ENCODE measurements at regions not wholly inside any gene's neighbourhood (a gene's known extent, or its start where the extent isn't known, plus 50 kb on each side); places are given as distances from the start of the nearest gene placed in this dataset.
A peak's percentile ranks its signal among the peaks of the same experiment; 100 is the strongest.

GRCh38 chr17:77381185-77381700 lies 240.5 kb downstream of the SEC14L1 start:
- DNase-seq = no peak

DNA sequence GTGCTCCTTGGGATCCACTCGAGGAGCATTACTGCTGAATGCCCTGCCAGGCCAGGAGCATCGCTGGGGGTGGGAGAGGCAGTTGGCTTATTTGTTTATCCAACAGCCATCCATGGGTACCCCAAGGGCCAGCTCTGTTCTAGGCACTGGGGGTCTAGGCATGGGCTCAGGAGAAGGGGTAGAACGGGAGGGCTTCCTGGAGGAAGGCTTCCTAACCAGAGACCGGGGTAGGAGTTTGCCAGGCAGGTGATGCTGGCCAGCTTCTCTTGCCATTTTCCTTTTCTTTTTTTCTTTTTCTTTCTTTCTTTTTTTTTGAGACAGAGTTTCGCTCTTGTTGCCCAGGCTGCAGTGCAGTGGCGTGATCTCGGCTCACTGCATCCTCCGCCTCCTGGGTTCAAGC lies 241.0 kb downstream of the SEC14L1 start:
- DNase-seq = no peak

GRCh38 chr17:77382356-77382911 lies 241.7 kb downstream of the SEC14L1 start:
- DNase-seq = no peak

DNA sequence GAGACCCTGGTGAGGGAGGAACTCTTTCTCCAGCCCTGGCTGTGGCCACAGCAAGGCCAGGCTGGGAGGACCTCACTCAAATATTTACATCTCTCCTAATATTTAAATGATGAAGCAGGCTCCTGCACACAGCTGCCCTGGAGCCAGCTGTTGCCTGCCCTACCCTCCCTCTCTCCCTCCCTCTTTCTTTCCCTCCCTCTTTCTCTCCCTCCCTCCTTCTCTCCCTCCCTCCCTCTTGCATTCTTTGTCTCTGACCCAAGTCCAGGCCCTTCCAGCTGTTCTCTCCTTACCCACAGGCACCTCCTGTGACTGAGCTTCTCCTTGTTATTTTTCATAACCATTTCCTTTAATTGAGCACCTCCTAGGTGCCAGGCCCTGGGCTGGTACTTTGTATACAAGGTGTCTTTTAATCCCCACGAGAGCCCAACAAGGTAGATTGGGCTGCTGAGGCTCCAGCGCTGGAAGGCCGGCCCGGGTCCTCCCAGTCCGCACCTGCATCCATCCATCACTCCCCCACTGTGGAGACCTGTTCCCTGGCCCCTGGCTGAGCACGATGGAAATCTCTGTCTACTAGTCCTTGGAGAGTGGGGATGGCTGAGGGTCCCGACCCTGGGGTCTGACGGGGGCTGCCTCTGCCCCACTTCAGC lies 242.3 kb downstream of the SEC14L1 start:
- peak; percentile 81 for DNase-seq

- no peak for DNase-seq
These were observed 243.1 kb downstream of the SEC14L1 start for GRCh38 chr17:77383613-77384608.

GRCh38 chr17:77385750-77386501 lies 245.2 kb downstream of the SEC14L1 start:
- DNase-seq = no peak

GRCh38 chr17:77386502-77387192 lies 245.9 kb downstream of the SEC14L1 start:
- no peak for DNase-seq

- DNase-seq = no peak
These were observed 247.1 kb downstream of the SEC14L1 start for GRCh38 chr17:77387891-77388290.

DNA sequence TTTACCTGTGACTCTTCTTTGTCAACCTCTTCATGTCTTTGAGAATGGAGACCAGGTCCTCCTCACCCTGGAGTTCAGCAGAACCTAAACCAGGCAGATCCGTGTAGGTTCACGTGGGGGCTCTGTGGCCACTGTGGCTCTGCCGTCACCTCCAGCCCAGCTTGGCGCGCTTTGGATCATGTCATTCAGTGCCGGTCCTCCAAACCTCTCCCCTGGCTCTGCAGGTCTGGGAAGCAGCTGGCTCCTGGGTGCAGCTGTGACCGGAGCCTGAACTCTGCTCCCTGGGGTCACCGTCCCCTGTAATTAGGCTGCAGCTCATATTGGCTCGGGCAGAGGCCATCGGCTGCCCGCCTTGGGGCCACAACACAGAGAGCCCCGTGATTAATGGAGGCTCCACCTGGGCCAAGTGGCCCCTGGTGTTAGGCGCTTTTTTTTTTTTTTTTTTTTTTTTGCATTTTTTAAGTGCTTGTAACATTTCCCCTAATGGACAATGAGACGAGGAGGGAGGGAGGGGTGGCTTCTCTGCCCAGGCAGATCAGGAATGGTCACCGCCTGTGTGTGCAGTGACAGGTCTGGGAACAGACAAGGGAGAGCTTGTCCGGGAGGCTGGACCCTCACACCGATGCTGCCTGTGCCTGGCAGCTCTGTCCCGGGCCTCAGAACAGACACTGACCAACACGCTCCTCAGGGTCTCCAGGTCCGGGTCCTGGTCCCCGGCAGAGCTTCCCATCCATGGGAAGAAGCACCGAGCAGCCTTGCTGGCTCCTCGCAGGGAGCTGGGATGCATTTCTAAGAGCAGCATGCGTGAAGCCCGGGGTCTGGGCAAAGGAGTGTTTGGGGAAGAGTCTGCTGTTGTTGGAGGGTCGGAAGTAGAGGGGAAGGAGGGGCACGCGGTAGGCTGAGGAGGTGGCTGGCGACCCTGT lies 247.9 kb downstream of the SEC14L1 start:
- DNase-seq = no peak

DNA sequence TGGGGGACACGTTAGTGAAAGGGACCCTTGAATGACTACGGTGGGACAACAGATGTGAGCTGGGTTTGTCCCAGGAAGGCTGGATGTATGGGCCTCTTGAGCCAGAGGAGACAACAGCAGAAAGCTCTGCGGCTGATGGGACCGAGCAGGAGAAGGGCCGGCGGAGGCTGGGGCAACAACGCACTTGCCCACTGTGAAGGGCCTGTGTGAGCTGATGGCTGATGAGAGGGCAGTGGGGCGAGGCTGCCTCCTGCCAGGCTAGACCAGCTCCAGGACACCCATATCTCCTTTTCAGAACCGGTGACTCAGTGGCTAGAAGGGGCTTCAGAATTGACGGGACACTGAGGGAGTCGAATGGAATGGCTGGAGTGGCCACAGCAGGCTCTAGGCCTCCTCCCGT lies 250.1 kb downstream of the SEC14L1 start:
- DNase-seq = no peak

DNA sequence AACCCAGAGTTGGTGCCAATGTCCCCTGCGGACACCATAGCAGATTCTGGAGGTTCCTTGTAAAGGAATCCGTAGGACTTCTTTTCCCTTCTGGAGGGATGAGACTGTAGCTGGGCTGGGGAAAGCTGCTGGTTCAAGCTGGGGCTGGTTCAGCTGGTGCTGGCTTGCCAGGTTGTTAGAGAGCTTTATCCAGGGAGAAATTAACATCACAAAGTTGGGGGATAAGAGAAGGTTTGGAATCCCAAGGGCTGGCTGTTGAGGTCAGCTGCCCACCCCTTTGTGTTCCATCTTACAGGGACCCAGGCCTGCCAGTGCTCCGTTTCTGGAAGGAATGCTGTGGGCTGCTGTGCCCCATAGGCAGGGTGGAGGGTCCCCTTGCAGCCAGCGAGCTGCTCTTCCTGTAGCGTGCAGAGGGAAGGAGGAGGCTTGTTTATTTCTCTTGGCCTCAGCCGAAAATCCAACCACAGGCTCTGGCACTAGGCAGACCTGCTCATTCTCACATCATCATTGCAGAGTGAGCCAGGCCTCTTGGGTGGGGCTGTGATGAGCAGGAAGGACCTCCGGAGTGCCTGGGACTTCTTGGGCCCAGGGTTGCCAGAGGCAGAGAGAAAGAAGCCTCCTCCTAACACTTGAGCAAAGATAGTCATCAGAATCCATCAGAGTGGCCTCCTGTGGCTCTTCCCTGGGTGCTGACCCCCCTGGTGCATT lies 251.1 kb downstream of the SEC14L1 start:
- peak; percentile 93 for DNase-seq

DNA sequence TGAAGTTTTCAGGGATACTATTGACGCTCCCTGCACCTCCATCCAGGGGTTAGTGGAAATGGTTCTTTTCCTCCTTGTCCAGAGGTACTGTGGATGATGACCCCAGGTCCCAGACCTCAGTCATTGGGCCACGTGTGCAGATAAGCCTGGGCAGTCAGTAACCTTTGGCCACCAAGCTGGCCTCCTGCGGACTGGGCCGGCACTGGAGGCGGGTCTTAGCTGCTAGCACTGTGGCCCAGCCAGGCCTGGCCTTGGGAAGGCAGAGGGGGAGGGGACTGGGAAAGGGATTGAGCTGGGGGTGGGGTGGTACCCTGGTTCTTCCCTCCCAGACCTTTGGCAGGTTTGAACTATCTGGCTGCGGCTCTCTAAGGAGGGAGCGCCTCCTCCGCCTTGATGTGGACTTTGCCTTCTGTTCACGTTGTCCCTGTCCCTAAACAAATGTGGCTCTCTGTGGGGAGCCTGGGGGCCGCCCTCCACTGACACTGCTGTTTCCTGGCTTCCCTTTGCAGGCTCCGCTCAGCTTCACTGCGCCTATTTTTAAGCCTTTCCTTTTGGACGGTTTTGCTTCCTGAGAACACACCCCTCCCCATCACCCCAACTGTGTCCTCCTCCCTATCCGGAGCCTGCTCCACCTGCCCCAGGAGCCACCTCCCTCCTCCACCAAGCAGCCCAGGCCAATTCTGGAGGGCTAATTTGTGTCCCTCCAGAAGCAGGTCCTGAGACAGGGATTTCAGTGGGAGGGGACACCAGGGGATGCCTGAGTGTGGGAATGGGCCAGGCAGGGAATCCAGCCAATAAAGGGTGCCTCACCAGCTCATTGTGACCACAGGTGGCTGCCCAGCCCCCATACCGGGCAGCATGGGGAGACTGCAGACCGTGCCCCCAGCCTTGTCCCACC lies 251.9 kb downstream of the SEC14L1 start:
- DNase-seq = peak; percentile 46

DNA sequence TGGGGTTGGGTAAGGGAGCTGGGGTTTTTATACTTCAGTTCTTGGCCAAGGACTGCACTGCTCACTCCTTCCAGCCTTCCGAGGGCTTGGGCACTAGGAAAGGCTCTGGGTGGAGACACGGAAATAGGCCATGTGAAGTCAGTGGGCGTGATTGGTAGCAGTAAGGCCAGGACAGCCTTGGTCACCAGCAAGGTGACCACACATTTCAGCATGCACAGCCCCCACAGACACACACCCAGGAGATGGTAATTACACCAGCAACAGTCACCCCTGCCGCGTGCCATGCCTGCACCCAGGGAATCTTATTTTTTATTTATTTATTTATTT lies 252.5 kb downstream of the SEC14L1 start:
- DNase-seq = no peak

- DNase-seq = no peak
These were observed 253.2 kb downstream of the SEC14L1 start for GRCh38 chr17:77393867-77394539.

DNA sequence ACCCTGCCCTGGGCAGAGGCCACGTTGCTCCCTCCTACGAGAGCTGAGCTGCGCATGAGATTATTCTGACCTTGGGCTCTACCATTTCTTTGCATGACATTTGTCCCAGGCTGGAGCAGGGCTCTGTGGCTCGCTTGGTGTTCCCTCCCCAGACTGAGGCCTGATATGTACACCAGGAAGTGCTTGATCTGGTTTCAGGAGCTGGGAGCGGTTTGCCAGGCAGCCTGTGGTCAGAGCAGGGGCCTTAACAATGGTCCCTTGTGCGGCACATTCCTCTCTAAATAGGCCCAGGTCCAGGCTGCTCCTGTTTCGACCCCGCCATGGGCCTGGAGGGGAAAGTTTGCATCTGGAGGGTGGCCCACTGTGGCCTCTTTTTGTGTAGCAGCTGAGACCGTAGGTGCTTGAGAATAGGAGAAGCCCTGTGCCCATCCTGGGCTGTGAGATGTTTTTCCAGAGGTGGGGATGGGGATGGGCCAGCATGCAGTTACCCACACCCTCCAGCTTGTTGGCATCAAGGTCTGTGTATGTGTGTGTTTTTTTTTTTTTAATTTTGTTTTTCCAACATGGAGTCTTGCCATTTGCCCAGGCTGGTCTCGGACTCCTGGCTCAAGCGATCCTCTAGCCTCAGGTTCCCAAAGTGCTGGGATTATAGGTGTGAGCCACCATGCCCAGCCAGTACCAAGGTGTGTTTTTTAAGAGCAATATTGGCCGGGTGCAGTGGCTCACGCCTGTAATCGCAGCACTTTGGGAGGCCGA lies 253.9 kb downstream of the SEC14L1 start:
- DNase-seq = no peak

DNA sequence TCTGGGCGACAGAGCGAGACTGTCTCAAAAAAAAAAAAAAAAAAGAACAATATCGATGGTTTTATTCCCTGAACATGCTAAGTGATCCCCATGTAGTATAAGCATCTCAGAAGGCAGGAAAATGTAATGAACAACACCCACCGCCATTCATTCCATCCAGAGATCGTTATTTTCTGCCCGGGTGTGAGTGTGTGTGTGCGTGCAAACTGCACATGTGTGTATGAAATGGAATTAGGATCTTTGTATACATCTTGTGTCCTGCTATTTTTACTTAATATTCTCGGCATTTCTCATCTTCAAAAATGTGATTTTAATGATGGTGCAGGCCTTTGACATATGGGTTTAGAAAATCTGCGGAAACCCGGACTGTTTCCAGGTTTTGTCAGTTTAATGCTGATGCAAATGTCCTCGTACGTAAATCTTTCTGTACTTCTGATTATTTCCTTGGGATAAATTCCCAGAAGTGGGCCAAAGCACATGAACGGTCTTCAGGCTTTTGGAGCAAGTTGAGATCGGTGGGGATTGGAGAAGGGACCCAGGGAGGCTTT lies 254.8 kb downstream of the SEC14L1 start:
- DNase-seq = no peak

DNA sequence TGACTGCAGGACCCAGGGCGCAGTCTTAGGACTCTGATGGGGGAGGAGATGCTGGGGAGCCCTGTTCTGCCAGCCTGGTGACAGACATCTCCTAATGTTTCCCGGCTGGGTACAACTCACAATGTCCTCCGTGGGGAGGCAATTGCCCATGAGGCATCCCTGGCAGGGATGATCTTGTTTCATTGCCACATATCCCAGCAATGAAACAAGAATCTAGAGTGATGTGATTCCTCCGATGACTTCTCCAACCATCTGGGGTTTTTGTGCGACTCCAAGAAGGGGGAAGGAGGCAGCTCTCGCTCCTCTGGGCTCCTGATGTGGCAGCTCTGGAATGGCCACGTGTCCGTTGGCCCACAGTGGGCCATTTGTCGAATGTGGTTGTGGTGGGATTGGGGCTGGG lies 255.8 kb downstream of the SEC14L1 start:
- DNase-seq = no peak

- no peak for DNase-seq
These were observed 257.5 kb downstream of the SEC14L1 start for GRCh38 chr17:77398274-77398673.
